Tibial nerve (tissue), 4 donors: ENCODE measurements at regions not wholly inside any gene's neighbourhood (a gene's known extent, or its start where the extent isn't known, plus 50 kb on each side); places are given as distances from the start of the nearest gene placed in this dataset.

Experiments
- DNase-seq, 2 donors: peaks; one replicate each; pipeline ENCODE4 v3.0.0-alpha.2; 2019; ENCODE audit warnings: low spot score in 2 of 2
- H3K27ac ChIP-seq, 4 donors: fragments of 200-600 bp; sonication (generic) in 3 of 4; one replicate each; pipeline ENCODE4 v1.5.1; 2017 to 2019; ENCODE audit warnings: mild to moderate bottlenecking in 1 of 4
- H3K27me3 ChIP-seq, 2 donors: fragments of 200-600 bp; sonication (generic) in 1 of 2; one replicate each; pipeline versions ENCODE4 v1.5.1 to v1.6.0; 2017 to 2019
- H3K36me3 ChIP-seq, 3 donors: fragments of 200-600 bp; sonication (generic); one replicate each; pipeline ENCODE4 v1.5.1; 2018 to 2019
- H3K4me1 ChIP-seq, 4 donors: fragments of 200-600 bp; sonication (generic) in 3 of 4; one replicate each; pipeline ENCODE4 v1.5.1; 2017 to 2019
- H3K4me3 ChIP-seq, 4 donors: fragments of 200-600 bp; sonication (generic) in 3 of 4; one replicate each; pipeline ENCODE4 v1.5.1; 2017 to 2019; ENCODE audit warnings: mild to moderate bottlenecking in 1 of 4, moderate library complexity in 1 of 4
- H3K9me3 ChIP-seq, 4 donors: fragments of 200-600 bp; sonication (generic) in 3 of 4; one replicate each; pipeline ENCODE4 v1.5.1; 2017 to 2019
- CTCF ChIP-seq, 5 experiments: fragments of 200-600 bp in 3 of 5; fragments of 450-650 bp in 2 of 5; sonication (generic) in 3 of 5; IDR thresholded peaks; one replicate each; pipeline ENCODE4 v1.5.1; 2016 to 2019; ENCODE audit warnings: antibody characterized with exemption in 5 of 5, mild to moderate bottlenecking in 3 of 5, moderate library complexity in 2 of 5
- EP300 ChIP-seq, 2 donors: sonication (generic); formaldehyde crosslinking; IDR thresholded peaks; one replicate each; pipeline ENCODE4 v1.6.1; 2017; ENCODE audit warnings: antibody characterized with exemption in 2 of 2, mild to moderate bottlenecking in 1 of 2
- POLR2A ChIP-seq, 2 donors: fragments of 450-650 bp; IDR thresholded peaks; one replicate each; pipeline ENCODE4 v1.6.1; 2017; ENCODE audit warnings: antibody characterized with exemption in 2 of 2, mild to moderate bottlenecking in 2 of 2, moderate library complexity in 2 of 2
- WGBS, 2 donors: methylation state at CpG; one replicate each; pipeline ENCODE4 v1.1.5; 2018; 5-methylcytosine and 5-hydroxymethylcytosine counted together

- no peak overlapping the region for H3K27ac ChIP-seq
- no peak for DNase-seq
- no peaks in the 10 kb centered on the region for H3K9me3 ChIP-seq
- H3K36me3 ChIP-seq, result no peaks in the 10 kb centered on the region
- no peaks in the 10 kb centered on the region for H3K27me3 ChIP-seq
- H3K4me1 ChIP-seq, result no peaks in the 10 kb centered on the region
- no peak overlapping the region for H3K4me3 ChIP-seq
- TF ChIP-seq POLR2A (IDR thresholded peaks at IDR 0.05) (no peak), EP300 (IDR thresholded peaks at IDR 0.05) (no peak), CTCF (IDR thresholded peaks at IDR 0.05) (no peak)
Measured at GRCh38 chr16:6246266-6246665, 1086.4 kb upstream of the RBFOX1 start.

- Histone ChIP-seq H3K9me3 (peaks cover 0 to 4% (median 0%) of the 10 kb centered on the region in 4 donors), H3K4me1 (no peaks in the 10 kb centered on the region), H3K27me3 (no peaks in the 10 kb centered on the region), H3K36me3 (no peaks in the 10 kb centered on the region), H3K27ac (no peak overlapping the region), H3K4me3 (no peak overlapping the region)
- no peak for DNase-seq
- whole genome bisulfite sequencing, 2 donors, result 39 to 52% methylated on average over 4 of the region's 4 CpGs
- TF ChIP-seq POLR2A (IDR thresholded peaks at IDR 0.05), result no peak
Measured at GRCh38 chr16:6232056-6232455, 1100.6 kb upstream of the RBFOX1 start.

GRCh38 chr16:6231398-6231797, 1101.2 kb upstream of the RBFOX1 start:
- Histone ChIP-seq H3K36me3 (no peaks in the 10 kb centered on the region), H3K27ac (no peak overlapping the region), H3K4me1 (no peaks in the 10 kb centered on the region), H3K4me3 (no peak overlapping the region), H3K9me3 (peaks cover 0 to 4% (median 0%) of the 10 kb centered on the region in 4 donors), H3K27me3 (no peaks in the 10 kb centered on the region)
- no peak for TF ChIP-seq EP300 (IDR thresholded peaks at IDR 0.05)
- TF ChIP-seq CTCF (IDR thresholded peaks at IDR 0.05), result no peak
- no peak for TF ChIP-seq POLR2A (IDR thresholded peaks at IDR 0.05)
- WGBS, 2 donors, result 87 to 100% methylated on average over 1 of the region's 1 CpG
- DNase-seq, result no peak

- Histone ChIP-seq H3K27me3 (no peaks in the 10 kb centered on the region), H3K9me3 (peaks cover 0 to 9% (median 0%) of the 10 kb centered on the region in 4 donors), H3K36me3 (no peaks in the 10 kb centered on the region), H3K4me3 (no peak overlapping the region), H3K27ac (no peak overlapping the region), H3K4me1 (no peaks in the 10 kb centered on the region)
- no peak for DNase-seq
- TF ChIP-seq EP300 (IDR thresholded peaks at IDR 0.05) (no peak), POLR2A (IDR thresholded peaks at IDR 0.05) (no peak), CTCF (IDR thresholded peaks at IDR 0.05) (no peak)
- WGBS, 2 donors, result 64 to 65% methylated on average over 6 of the region's 6 CpGs
Measured at GRCh38 chr16:6229186-6229585, 1103.5 kb upstream of the RBFOX1 start.

GRCh38 chr16:6218855-6219254, 1113.8 kb upstream of the RBFOX1 start:
- no peaks in the 10 kb centered on the region for H3K36me3 ChIP-seq
- peaks cover 0 to 3% (median 0%) of the 10 kb centered on the region in 4 donors for H3K4me1 ChIP-seq
- DNase-seq, result no peak
- H3K27me3 ChIP-seq, result no peaks in the 10 kb centered on the region
- H3K27ac ChIP-seq, result no peak overlapping the region
- no peak overlapping the region for H3K4me3 ChIP-seq
- H3K9me3 ChIP-seq, result peaks cover 0 to 10% (median 0%) of the 10 kb centered on the region in 4 donors
- TF ChIP-seq CTCF (IDR thresholded peaks at IDR 0.05), result no peak
- TF ChIP-seq EP300 (IDR thresholded peaks at IDR 0.05), result no peak
- TF ChIP-seq POLR2A (IDR thresholded peaks at IDR 0.05), result no peak
- WGBS, 2 donors, result 35 to 50% methylated on average over 3 of the region's 3 CpGs

GRCh38 chr16:6216836-6217235, 1115.8 kb upstream of the RBFOX1 start:
- Histone ChIP-seq H3K4me3 (no peak overlapping the region), H3K4me1 (peaks cover 0 to 3% (median 0%) of the 10 kb centered on the region in 4 donors), H3K27me3 (no peaks in the 10 kb centered on the region), H3K36me3 (no peaks in the 10 kb centered on the region), H3K27ac (no peak overlapping the region), H3K9me3 (peaks cover 0 to 5% (median 0%) of the 10 kb centered on the region in 4 donors)
- TF ChIP-seq EP300 (IDR thresholded peaks at IDR 0.05) (no peak), CTCF (IDR thresholded peaks at IDR 0.05) (no peak), POLR2A (IDR thresholded peaks at IDR 0.05) (no peak)
- WGBS, 2 donors, result 56 to 73% methylated on average over 7 of the region's 7 CpGs
- no peak for DNase-seq
